Colon (tissue), 2 donors: ENCODE measurements at regions not wholly inside any gene's neighbourhood (a gene's known extent, or its start where the extent isn't known, plus 50 kb on each side); places are given as distances from the start of the nearest gene placed in this dataset.

Experiments used
- FAIRE-seq: peaks from 2 replicates; lab custom pipeline; 2012; peaks lifted over from hg19 to GRCh38; lab: Jason Lieb, UNC
- donor health status: control.
- donor health status: control.

DNA sequence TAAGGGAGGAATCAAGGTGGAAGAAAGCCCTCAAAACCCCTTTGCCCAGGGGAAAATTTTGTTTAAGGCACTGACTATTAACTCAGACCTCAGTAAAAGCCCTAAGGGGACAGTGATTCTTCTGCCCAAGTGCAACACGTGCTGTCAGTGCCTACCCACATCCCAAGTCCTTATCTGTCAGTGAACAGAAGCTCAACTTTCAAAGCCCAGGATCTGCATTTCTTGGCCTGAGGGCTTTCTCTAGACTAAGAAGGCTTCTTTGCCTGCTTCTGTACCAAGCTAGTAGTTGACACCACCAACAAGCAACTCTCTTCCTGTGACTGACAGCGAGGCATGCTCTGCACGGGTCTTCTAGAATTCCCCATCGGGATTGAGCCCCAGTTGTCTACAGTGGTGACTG, 416.0 kb upstream of the SPTLC3 start:
- no peak for FAIRE-seq

DNA sequence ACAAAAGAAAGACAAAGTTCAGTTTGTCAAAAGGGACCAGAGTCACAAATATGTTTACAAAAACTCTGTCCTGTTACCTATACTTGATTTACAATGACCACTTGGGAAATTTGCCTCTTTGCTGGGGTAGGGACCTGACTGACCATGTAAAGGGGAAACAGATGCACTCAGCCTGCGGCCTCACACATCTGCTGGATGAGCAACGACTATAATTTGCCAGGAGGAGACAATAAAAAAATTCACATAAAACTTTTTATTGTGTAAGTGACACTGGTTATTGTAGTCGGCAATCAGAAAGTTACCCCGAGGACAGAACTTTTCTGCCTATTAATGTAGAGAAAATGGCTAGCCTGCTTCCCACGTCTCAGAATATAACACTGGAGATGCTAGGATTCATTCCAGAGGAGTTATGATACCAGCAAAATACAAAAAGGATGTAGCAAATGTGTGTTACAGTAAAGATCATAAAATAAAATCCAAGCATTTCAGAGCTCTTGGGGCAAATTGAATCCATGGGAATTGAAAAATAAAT, 415.4 kb upstream of the SPTLC3 start:
- FAIRE-seq: no peak

DNA sequence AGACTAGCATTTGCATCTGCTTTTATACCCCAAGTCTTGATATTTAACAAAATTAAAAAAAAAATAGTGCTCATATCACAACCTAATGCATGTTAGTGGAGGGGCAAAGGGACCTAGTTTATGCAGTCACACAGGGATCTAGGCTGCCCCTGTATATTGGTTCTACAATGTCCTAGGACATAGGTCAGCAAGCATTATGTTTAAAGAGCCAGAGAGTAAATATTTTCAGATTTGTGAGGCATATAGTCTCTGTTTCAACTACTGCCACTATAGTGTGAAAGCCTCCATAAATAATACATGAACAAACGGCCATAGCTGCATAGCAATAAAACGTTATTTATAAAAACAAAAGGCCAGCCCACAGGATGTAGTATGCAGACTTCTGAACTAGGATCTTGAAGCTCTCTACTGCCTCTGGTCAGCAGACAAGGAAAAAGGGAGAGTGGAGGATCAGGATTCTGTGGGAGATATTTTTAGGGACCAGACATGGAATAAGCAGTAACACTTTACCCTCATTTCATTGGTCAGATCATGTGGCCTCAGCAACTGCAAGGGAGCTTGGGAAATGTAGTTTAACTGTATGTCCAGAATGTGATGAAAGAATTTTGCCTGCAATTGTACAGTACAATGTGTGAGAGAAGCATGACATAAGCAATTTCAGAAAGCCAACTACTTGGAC, 414.2 kb upstream of the SPTLC3 start:
- FAIRE-seq: no peak

DNA sequence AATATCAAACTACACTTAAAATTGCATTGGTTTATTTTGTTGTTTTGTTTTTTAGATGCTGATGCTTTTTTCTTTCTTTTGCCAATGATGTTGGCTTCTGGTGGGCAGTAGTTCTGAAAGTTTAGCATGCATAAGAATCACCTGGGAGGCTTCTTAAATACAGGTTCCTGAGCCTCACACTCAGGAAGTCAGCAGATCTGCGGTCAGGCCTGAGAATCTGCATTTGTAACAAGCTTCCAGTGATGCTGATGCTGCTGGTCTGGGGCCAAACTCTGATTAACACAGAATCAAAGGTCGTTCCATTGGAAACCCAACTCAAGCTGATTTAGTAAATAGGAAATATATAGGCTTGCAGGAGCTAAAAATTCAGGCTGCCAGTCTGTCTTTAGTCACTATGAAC, 412.9 kb upstream of the SPTLC3 start:
- FAIRE-seq: no peak

DNA sequence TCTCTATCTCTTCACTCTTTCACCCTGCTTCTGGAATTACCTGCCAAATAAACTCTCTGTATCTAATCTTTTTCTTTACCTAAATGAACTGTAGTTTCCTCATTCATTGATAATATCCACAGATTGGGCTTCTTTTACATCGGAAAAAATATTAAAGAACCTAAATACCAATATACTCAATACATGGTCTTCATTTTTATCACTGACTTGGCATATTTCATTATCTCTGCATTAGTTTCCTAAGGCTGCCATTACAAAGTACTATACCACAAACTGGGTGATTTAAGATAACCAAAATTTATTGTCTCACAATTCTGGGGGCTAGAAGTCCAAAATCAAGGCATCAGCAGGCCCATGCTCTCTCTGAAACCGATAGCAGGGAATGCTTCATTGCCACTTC, 411.9 kb upstream of the SPTLC3 start:
- no peak for FAIRE-seq

DNA sequence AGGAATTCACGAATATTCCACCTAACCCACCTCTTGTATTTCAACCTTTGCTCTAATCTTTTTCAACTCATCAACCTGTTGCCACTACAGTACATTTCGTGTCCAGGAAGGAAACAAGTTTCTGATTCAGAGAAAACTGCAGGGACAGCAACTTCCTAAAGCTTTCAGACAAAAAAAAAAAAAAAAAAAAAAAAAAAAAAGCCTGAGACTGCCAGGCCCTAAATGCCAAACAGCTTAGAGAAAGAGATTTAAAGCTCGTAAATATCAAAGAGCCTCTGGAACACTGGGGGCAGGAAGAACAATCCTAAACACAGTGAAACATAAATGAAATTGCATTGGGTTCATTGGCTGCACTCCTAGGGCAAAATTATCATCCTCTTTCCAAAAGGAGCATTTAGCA, 411.2 kb upstream of the SPTLC3 start:
- no peak for FAIRE-seq

DNA sequence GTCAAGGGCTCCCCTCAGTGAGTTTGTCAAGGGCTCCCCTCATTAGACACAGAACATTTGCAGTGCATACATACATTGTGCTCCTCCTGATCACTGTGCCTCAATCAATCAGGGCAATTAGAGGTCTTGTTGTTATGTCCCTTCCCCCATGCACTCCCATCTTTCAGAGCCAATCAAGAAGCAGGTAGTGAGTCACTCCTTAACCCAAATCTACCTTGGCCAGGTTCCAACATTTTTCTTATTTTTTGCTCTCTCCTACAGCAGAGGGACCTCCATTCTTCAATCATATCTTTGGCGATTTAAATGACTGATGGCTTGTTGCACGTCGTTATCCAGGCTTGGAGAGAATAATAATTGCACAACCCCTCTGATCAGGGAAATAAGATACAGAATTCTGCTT, 409.9 kb upstream of the SPTLC3 start:
- no peak for FAIRE-seq

DNA sequence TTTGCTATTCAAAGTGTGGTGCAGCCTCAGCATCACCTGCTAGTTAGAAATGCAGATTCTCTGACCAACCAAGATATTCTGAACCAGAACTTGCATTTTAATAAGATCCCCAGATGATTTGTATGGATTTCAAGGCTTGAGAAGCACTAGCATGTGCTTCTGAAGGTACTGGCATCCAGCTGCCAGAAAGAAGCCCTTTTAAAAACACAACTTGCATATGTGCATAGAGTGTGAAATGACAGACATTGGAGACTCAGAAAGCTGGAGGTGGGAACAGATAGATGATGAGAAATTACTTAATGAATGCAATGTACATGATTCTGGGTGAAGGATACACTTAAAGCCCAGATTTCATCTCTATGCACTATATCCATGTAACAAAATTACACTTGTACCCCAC, 409.3 kb upstream of the SPTLC3 start:
- FAIRE-seq: no peak

DNA sequence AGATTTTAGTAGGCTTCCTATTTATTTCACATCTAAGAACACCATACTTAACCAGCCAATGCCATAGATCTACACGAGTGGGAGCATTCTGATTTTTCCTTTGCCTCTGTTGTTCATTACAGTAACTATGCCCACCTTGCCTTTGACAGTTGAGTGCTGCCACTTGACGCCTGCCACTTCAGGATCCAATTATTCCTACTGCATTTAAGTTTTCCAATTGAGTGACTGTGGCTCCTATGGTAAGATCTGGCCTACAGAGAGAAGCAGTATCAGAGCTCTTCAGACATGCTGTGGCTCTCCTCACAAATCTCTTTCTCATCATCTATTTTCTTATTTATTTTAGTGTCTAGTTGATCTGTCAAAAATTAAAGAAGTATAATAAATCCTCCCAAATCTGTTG, 403.0 kb upstream of the SPTLC3 start:
- no peak for FAIRE-seq

DNA sequence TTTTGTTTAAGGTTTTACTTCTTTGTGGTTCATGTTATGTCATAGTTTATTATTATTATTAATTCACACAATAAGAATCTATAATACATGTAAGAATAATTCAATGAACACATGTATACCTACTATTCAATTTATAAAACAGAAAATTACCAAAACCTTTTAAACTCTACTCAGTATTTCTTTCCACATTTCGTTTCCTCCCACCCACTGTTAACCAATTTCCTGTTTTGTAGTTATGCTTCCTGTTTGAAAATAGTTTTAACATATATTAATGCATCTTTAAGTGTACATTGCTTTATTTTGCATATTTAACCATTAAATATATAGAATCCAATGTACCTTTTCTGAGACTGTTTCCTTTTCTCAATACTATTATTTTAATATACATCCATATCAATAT, 397.9 kb upstream of the SPTLC3 start:
- no peak for FAIRE-seq

DNA sequence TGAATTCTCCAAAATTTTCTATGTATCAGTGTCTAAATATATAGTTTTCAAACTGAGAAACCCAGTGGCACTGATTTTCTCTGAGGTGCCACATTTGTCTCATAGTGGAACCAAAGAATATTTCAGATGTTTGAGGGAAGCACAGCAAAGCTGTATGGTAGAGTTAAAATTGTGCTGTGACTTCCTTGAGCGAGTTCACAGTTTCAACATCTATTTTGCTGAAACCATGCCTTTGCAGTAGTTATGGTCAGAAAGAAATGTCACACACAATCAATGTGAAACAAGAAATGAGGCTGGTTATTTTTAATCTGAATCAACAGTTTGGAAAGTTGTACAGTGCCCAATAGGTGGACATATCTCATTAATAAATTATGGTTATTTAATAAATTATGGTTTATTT, 394.0 kb upstream of the SPTLC3 start:
- no peak for FAIRE-seq

DNA sequence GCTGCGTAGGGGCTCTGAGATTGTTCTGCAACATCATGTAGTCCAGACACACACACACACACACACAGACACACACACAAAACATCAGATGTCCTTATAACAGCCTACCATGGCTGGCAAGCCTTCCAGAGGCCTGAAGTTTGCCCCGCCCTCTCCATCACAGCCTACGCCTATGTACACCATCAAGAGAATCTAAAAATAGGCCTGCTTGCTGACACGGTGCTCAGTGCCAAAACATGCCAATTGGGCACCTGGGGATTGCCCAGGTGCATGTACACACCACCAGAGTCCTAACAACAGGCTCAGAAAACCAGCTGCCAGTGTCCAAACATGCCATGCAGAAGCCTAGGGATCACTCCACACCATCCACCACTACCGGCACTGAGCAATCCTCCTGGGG, 391.7 kb upstream of the SPTLC3 start:
- no peak for FAIRE-seq

DNA sequence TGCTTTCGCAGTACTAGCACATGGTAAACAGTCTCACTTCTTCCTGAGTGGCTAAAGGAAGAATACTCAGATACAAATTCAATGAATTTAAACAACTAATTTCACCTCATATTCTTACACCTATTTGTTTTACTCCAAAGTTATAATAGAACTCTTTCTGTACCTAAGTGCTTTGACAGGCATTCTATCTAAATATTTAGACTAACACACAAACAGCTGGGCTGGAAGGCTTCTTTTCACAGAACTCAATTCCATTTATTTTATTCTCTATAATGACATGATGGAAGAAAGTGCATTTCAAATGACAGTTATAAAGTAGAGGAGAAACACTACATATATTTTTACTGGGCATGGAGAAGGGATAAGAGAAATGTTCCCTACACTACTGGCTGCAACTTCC, 384.9 kb upstream of the SPTLC3 start:
- FAIRE-seq: no peak

DNA sequence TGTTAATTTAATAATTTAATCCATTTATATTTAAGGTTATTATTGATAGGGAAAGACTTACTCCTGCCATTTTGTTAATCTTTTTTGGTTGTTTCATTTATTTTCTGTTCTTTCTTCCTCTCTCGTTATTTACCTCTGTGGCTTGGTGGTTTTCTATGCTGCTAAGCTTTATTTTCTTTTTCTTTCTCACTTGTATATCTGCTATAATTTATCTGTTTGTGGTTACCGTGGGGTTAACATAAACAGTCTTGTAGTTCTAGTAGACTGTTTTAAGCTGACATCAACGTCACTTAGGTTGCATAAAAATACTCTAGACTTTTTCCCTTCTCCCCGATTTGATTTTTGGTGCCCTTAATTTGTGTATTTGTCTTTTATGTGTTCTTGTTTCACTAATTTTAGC, 381.3 kb upstream of the SPTLC3 start:
- no peak for FAIRE-seq

DNA sequence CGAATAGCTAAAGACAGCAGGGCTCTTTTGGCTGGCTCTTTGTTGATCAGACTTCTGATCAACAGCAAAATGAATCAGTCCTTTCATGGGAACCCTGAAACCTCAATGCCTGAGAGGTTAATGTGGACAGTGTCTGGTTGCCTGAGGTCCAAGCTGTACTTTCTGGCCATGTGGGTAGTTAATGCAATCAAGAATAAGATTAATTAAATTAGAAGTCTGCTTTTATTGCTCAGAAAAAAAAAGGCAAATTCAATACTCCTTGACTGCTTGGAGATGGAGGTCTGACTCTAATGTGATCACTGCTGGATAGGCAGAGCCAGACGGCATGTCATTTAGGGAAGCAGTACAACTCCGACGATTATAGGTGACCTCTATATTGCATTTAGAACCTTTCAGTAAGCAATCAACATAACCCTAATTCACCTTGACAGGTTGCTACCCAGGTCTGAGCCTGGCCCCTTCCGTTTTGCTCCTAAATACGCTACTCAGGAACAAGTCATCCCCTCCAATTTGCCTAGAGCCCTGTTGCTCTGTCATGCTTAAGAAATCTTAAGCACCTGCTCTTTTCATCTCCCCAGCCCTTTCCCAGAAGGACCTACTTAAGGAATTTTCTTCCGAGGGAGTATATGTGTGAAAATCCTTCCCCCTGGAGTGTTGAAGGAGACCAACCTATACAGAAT, 370.0 kb upstream of the SPTLC3 start:
- no peak for FAIRE-seq

DNA sequence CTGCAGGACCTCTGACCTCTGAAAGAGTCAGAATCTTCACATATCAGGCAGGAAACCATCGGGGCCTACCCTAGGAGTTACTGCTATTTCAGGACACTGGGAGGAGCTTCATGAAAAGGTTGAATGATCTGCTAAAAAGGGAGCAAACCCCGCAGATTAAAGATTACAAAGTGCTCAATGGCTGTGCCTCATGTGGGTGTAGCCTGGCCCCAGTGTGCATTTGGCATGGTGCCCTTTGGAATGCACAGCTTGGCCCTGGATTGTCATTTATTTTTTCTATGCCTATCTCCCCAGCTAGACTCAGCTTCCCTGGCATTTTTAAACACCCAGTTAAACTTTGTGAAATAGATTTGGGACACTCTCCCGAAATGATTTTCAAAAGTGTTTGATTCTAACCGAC, 368.5 kb upstream of the SPTLC3 start:
- no peak for FAIRE-seq

DNA sequence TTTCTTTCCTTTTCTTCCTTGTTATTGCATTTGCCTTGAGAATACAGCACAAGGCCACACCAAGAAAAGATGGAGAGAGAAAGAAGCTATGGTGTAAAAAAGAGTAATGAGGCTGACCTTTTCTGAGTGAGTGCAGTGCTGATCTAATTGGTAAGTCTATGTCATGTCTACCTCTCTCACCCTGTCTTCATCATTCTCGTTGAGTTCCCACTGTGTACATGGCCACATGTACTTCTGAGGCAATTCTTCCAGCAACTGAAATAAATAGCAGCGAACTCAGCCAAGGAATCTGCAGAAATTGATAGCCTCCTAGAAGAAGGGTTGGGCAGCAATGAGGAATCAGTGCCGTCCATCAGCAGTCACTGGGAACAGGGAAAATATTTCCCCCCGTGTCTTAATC, 367.2 kb upstream of the SPTLC3 start:
- FAIRE-seq: no peak

DNA sequence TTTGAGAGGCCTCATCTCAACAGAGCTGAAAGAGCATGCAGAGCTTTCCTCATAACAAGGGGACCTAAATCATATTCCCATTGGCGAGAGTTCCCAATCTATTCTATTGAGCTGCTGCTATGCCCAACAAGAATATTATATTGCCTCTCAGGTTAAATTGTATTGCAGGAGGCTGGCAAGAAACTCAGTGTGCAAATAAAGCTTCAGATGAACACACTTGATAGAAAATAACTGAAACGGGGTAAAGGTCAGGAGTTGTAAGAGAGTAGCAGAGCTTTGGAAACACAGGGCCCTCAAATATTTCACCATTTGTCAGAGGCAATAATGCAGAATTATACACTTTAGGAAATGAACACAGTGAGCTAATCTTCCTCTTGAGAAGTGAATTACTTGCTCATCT, 364.3 kb upstream of the SPTLC3 start:
- FAIRE-seq: no peak

DNA sequence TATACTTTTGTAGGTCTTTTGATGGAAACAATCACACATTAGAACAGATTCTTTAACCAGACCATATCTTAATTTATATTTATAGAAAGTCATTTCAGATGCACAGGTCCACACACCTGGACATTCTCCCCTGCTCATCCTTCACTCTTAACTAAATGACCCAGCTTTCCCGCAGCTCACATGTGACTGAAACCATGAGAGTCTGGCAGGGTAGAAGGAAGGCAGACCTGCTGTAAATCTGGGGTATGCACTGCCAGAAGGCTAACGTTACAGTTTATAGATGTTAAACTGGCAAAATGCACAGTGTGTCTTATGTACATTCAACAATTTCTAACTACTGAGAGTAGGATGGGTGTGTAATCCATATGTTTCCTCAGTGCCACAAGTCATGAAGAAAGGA, 359.5 kb upstream of the SPTLC3 start:
- FAIRE-seq: no peak

DNA sequence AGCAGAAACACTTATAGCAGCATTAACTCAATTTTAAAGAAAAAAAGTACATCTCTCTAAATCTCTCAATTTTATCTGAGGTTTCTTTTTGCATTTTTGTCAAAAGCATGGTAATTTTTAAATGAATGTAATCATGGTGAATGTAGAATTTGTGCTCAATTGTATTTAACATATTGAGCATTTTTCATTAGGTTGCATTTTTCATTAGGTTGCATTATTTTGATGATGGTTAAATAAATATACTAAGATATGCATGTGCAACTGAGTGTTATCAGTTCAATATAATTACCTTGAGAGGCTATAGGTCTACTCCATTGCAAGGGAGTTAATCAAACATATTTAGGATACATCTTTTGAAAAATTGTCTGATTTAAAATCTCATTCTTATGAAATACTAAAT, 355.1 kb upstream of the SPTLC3 start:
- FAIRE-seq: no peak

DNA sequence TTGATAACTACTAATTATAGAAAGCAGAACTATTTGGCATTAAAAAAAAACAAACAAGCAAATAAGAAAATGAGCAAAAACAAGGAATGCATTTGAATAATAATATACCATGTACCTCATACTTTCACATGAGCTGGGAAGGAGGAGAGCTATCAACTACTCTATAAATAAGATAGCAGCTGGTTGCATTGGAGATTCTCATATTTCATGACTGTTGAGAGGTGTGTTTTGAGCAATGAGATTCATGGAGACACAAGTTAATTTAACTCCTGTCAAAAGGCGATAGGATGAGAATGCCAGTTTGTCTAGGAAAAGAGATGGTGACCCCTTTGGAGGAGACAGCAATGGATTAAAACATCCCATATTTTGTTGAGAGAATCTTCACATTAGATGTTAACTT, 348.8 kb upstream of the SPTLC3 start:
- no peak for FAIRE-seq

DNA sequence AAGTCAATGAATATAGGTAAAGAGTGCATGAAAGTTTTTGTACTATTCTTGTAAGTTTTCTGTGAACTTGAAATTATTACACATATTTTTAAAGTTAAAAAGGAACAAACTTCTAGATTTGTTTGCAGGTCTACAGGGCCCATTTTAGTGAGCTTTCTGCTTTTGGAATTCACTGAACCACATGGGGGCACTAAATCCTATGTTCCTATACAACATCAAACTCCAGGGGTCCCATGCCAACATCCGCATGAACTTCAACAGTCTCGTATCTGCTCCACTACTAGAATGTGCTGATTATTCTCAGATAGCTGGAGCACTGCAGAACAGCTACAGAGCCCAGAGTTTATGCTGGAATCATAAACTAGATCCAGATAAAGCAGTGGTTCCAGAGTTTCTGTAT, 347.9 kb upstream of the SPTLC3 start:
- no peak for FAIRE-seq

DNA sequence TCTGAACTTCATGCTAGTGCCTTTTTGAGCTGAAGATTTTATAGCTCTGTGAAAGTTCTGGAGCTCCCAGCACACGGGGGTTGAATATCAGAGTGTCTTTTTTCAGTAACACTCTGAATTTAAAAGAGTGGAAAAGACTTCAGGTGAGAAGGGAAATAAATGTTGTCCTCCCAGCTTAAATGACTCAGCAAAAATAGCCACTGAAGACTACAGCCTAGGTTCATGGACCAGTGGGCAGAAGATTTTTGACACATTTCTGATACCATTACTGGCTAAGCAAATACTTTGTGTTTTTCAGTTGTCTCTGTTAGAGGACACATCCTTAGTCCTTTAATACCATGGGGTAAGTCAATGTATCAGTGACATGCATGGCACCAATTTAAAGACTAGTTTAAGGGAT, 338.5 kb upstream of the SPTLC3 start:
- FAIRE-seq: no peak

DNA sequence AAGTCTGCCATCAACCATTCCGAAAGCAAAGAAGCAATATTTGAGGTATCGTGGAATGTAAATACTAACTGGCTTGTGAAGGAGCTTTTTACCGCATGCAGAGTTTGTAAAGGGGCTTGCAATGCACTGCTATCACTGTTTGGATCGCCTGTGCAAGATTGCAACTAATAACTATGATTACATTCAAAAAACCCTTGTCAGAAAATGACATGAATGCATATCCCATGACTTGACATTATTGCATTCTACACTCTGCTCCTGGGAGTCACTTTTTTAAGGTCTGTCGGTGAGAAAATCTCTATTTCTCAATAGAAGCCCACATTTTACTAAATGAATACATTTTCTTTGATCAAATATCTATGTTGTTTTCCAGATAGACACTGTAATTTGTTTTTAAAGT, 335.4 kb upstream of the SPTLC3 start:
- FAIRE-seq: no peak
